Stomach (tissue), 4 donors: ENCODE measurements at regions not wholly inside any gene's neighbourhood (a gene's known extent, or its start where the extent isn't known, plus 50 kb on each side); places are given as distances from the start of the nearest gene placed in this dataset.

Experiments
- EP300 ChIP-seq: sonication (generic); formaldehyde crosslinking; IDR thresholded peaks from one replicate; pipeline ENCODE4 v1.6.1; 2017; ENCODE audit warnings: antibody characterized with exemption
- POLR2A ChIP-seq, 4 donors: fragments of 450-650 bp; IDR thresholded peaks; one replicate each; pipeline ENCODE4 v1.6.1; 2016; ENCODE audit warnings: antibody characterized with exemption in 4 of 4, control low read depth in 2 of 4, mild to moderate bottlenecking in 1 of 4, moderate library complexity in 1 of 4
- POLR2AphosphoS5 ChIP-seq, 3 donors: sonication (generic); formaldehyde crosslinking; IDR thresholded peaks; one replicate each; pipeline ENCODE4 v1.6.1; 2016; ENCODE audit warnings: antibody characterized with exemption in 3 of 3
- TF ChIP-seq, protein P1 (sequence below), 7 experiments: fragments of 450-650 bp in 4 of 7; fragments of 200-600 bp in 3 of 7; sonication (generic) in 3 of 7; IDR thresholded peaks; one replicate each; pipeline ENCODE4 v1.5.1; 2016 to 2019; ENCODE audit warnings: antibody characterized with exemption in 7 of 7, control low read depth in 2 of 7, mild to moderate bottlenecking in 1 of 7

DNA sequence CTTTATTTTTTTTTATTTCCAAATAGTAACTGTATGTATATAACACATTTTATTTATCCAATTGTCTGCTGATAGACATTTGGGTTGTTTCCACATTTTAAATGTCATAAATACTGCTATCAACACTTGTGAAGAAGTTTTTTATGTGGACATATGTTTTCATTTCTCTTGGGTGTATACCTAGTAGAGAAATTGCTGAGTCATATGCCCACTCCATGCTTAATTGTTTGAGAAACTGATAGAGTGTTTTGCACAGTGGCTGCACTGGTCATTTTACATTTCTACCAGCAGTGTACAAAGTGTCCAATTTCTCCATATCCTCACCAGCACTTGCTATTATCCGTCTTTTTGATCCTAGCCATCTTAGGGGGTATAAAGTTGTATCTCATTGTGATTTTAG lies 567.8 kb downstream of the GBA3 start:
- TF ChIP-seq EP300 (no peak), POLR2A (IDR thresholded peaks at IDR 0.05) (no peak), POLR2AphosphoS5 (IDR thresholded peaks at IDR 0.05) (no peak)
- TF ChIP-seq, protein P1, sequence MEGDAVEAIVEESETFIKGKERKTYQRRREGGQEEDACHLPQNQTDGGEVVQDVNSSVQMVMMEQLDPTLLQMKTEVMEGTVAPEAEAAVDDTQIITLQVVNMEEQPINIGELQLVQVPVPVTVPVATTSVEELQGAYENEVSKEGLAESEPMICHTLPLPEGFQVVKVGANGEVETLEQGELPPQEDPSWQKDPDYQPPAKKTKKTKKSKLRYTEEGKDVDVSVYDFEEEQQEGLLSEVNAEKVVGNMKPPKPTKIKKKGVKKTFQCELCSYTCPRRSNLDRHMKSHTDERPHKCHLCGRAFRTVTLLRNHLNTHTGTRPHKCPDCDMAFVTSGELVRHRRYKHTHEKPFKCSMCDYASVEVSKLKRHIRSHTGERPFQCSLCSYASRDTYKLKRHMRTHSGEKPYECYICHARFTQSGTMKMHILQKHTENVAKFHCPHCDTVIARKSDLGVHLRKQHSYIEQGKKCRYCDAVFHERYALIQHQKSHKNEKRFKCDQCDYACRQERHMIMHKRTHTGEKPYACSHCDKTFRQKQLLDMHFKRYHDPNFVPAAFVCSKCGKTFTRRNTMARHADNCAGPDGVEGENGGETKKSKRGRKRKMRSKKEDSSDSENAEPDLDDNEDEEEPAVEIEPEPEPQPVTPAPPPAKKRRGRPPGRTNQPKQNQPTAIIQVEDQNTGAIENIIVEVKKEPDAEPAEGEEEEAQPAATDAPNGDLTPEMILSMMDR (IDR thresholded peaks at IDR 0.05) = no peak
